GM19239 (cell line): ENCODE measurements at regions not wholly inside any gene's neighbourhood (a gene's known extent, or its start where the extent isn't known, plus 50 kb on each side); places are given as distances from the start of the nearest gene placed in this dataset.
"Not testable (repeated sequence)": the region's sequence is repeated elsewhere in the genome, so short reads cannot be mapped to it uniquely, and the experiment has no call there.

Experiments
- DNase-seq: peaks from one replicate; pipeline ENCODE4 v3.0.0; 2011; ENCODE audit warnings: low spot score; ENCODE audit not compliant: insufficient read length
- FAIRE-seq: peaks from 2 replicates; lab custom pipeline; 2011; peaks lifted over from hg19 to GRCh38; lab: Jason Lieb, UNC

- DNase-seq (no peak), FAIRE-seq (no peak)
Observed at GRCh38 chr2:22347306-22347705, 1037.7 kb upstream of the KLHL29 start.

- FAIRE-seq (no peak), DNase-seq (no peak)
Observed at GRCh38 chr2:22350621-22351020, 1034.4 kb upstream of the KLHL29 start.

GRCh38 chr2:22355816-22356433 lies 1029.1 kb upstream of the KLHL29 start:
- peak; percentile 8 for DNase-seq

GRCh38 chr2:22359071-22359672 lies 1025.8 kb upstream of the KLHL29 start:
- DNase-seq (no peak), FAIRE-seq (no peak)

More at GRCh38 chr2:22355816-22356433, 1029.1 kb upstream of the KLHL29 start:
- FAIRE-seq: no peak

- FAIRE-seq (no peak), DNase-seq (no peak)
Observed at GRCh38 chr2:22360735-22361374, 1024.1 kb upstream of the KLHL29 start.

- FAIRE-seq (no peak), DNase-seq (no peak)
Observed at GRCh38 chr2:22361571-22361970, 1023.4 kb upstream of the KLHL29 start.

GRCh38 chr2:22375096-22375495 lies 1009.9 kb upstream of the KLHL29 start:
- DNase-seq (no peak), FAIRE-seq (no peak)

GRCh38 chr2:22377268-22377667 lies 1007.7 kb upstream of the KLHL29 start:
- FAIRE-seq: no peak

GRCh38 chr2:22382479-22383169 lies 1002.4 kb upstream of the KLHL29 start:
- no peak for FAIRE-seq
- DNase-seq: no peak

More at GRCh38 chr2:22377268-22377667, 1007.7 kb upstream of the KLHL29 start:
- no peak for DNase-seq

GRCh38 chr2:22397847-22398246 lies 987.1 kb upstream of the KLHL29 start:
- no peak for FAIRE-seq
- no peak for DNase-seq

GRCh38 chr2:22403748-22404147 lies 981.2 kb upstream of the KLHL29 start:
- FAIRE-seq: no peak

GRCh38 chr2:22406625-22407024 lies 978.4 kb upstream of the KLHL29 start:
- DNase-seq (no peak), FAIRE-seq (no peak)

More at GRCh38 chr2:22403748-22404147, 981.2 kb upstream of the KLHL29 start:
- DNase-seq: no peak

- FAIRE-seq (no peak), DNase-seq (no peak)
Observed at GRCh38 chr2:22420076-22420475, 964.9 kb upstream of the KLHL29 start.

GRCh38 chr2:22442051-22442450 lies 942.9 kb upstream of the KLHL29 start:
- DNase-seq (no peak), FAIRE-seq (no peak)

GRCh38 chr2:22444281-22444680 lies 940.7 kb upstream of the KLHL29 start:
- FAIRE-seq: no peak
- no peak for DNase-seq

- no peak for FAIRE-seq
- DNase-seq: no peak
Observed at GRCh38 chr2:22449696-22450095, 935.3 kb upstream of the KLHL29 start.

- FAIRE-seq: no peak
- no peak for DNase-seq
Observed at GRCh38 chr2:22450831-22451230, 934.1 kb upstream of the KLHL29 start.

- FAIRE-seq (no peak), DNase-seq (no peak)
Observed at GRCh38 chr2:22454826-22455485, 930.0 kb upstream of the KLHL29 start.

- no peak for DNase-seq
- no peak for FAIRE-seq
Observed at GRCh38 chr2:22458440-22458839, 926.5 kb upstream of the KLHL29 start.

GRCh38 chr2:22475103-22475502 lies 909.9 kb upstream of the KLHL29 start:
- not testable (repeated sequence) for DNase-seq, FAIRE-seq
